K562 (cell line): ENCODE measurements at regions not wholly inside any gene's neighbourhood (a gene's known extent, or its start where the extent isn't known, plus 50 kb on each side); places are given as distances from the start of the nearest gene placed in this dataset.

ENCODE experiments used
- ATAC-seq: fragments of 200-7000 bp; cut with Tn5 transposase; 3 replicates; pipeline ENCODE4 v1.9.1; 2020; ENCODE audit warnings: moderate library complexity
- BruUV-seq: library from RNA; stranded (reverse); fragments of 400-500 nt; replicated peaks from 2 replicates; lab custom pipeline; 2021; lab: Mats Ljungman, UMichigan
- CTCF ChIA-PET: fragments of 300-600 bp; formaldehyde crosslinking; extraction: SDS; loops from one replicate; lab custom pipeline; 2021; ENCODE audit warnings: low intra/inter-chr PET ratio; lab: Yijun Ruan, JAX
- POLR2A ChIA-PET: fragments of 300-600, 350-650 bp; sonication (Branson Sonifier 250); formaldehyde crosslinking; extraction: SDS; loops from one replicate; lab custom pipeline; 2021; ENCODE audit warnings: antibody characterized with exemption, inconsistent platforms; lab: Yijun Ruan, JAX
- DNase-seq, 4 experiments: peaks; one replicate each; pipeline versions ENCODE4 v3.0.0 to v3.0.0-alpha.2; 2011 to 2018; ENCODE audit warnings: low spot score in 3 of 4, mixed read lengths in 3 of 4; ENCODE audit errors: extremely low read depth in 1 of 4
- FAIRE-seq: peaks from 2 replicates; lab custom pipeline; 2011; peaks lifted over from hg19 to GRCh38; lab: Jason Lieb, UNC
- H2AFZ ChIP-seq: 2 replicates; pipeline ENCODE4 v1.6.0; 2011; ENCODE audit warnings: low read depth, low read length, control low read depth, inconsistent platforms
- H3K27ac ChIP-seq: fragments of 200-600 bp; 3 replicates; pipeline ENCODE4 v1.8.0; 2011; ENCODE audit warnings: low read depth, mild to moderate bottlenecking, control low read depth, inconsistent platforms, low read length, moderate library complexity, mixed read lengths; ENCODE audit errors: extremely low read depth
- H3K27me3 ChIP-seq, 2 experiments: fragments of 300-600 bp in 1 of 2; 2 replicates in 1 of 2; 3 replicates in 1 of 2; pipeline versions ENCODE4 v1.6.0 to v1.8.0; 2011; ENCODE audit warnings: inconsistent platforms in 2 of 2, low read length in 2 of 2, mild to moderate bottlenecking in 1 of 2, mixed read lengths in 1 of 2, moderate library complexity in 1 of 2; ENCODE audit not compliant: control insufficient read depth in 2 of 2, insufficient read depth in 2 of 2
- H3K36me3 ChIP-seq: fragments of 300-600 bp; 3 replicates; pipeline ENCODE4 v1.8.0; 2011; ENCODE audit warnings: mild to moderate bottlenecking, low read length, inconsistent platforms; ENCODE audit not compliant: control insufficient read depth, insufficient read depth
- H3K4me1 ChIP-seq, 2 experiments: fragments of 200-600 bp in 1 of 2; replicated peaks in 1 of 2; 2 replicates in 1 of 2; 3 replicates in 1 of 2; pipeline versions ENCODE4 v1.5.1 to v1.8.0; 2011; ENCODE audit warnings: inconsistent platforms in 2 of 2, low read length in 2 of 2, mild to moderate bottlenecking in 1 of 2, mixed read lengths in 1 of 2, moderate library complexity in 1 of 2; ENCODE audit not compliant: control insufficient read depth in 2 of 2, insufficient read depth in 2 of 2
- H3K4me2 ChIP-seq: 2 replicates; pipeline ENCODE4 v1.6.1; 2011; ENCODE audit warnings: low read length, control low read depth, inconsistent platforms, mixed read lengths; ENCODE audit not compliant: insufficient read depth
- H3K4me3 ChIP-seq: fragments of 200-600 bp; sonication (generic), shearing (Covaris generic); 2 replicates; pipeline ENCODE4 v1.5.1; 2016; ENCODE audit warnings: control low read depth, inconsistent platforms
- H3K79me2 ChIP-seq: fragments of 200-600 bp; 3 replicates; pipeline ENCODE4 v1.8.0; 2011; ENCODE audit warnings: low read length, inconsistent platforms; ENCODE audit not compliant: control insufficient read depth, insufficient read depth
- H3K9ac ChIP-seq, 2 experiments: 2 replicates each; pipeline versions ENCODE4 v1.6.0 to v1.6.1; 2011; ENCODE audit warnings: low read depth in 2 of 2, low read length in 2 of 2, control low read depth in 1 of 2, inconsistent platforms in 1 of 2, mild to moderate bottlenecking in 1 of 2, mixed read lengths in 1 of 2; ENCODE audit not compliant: insufficient read depth in 1 of 2
- H3K9me1 ChIP-seq: one replicate; pipeline ENCODE4 v1.6.0; 2011; ENCODE audit warnings: inconsistent platforms, mild to moderate bottlenecking, low read length, moderate library complexity; ENCODE audit not compliant: control insufficient read depth, insufficient read depth
- H3K9me3 ChIP-seq: replicated peaks from 2 replicates; pipeline ENCODE4 v1.5.1; 2011; ENCODE audit warnings: low read depth, low read length, inconsistent platforms; ENCODE audit not compliant: control insufficient read depth, insufficient read depth
- H4K20me1 ChIP-seq: replicated peaks from 2 replicates; pipeline ENCODE4 v1.6.1; 2011; ENCODE audit warnings: low read length, inconsistent platforms, mixed read lengths; ENCODE audit not compliant: control insufficient read depth, insufficient read depth
- CEBPG ChIP-seq, 3 experiments: fragments of 200-800 bp in 1 of 3; sonication (Bioruptor generic) in 1 of 3; sonication (generic) in 1 of 3; formaldehyde crosslinking in 1 of 3; IDR thresholded peaks in 2 of 3; conservative IDR thresholded peaks in 1 of 3; 2 replicates each; pipeline versions ENCODE4 v1.6.1 to v1.8.0; 2016 to 2022; ENCODE audit warnings: missing compliant biosample characterization in 2 of 3, missing genetic modification characterization in 2 of 3, mild to moderate bottlenecking in 1 of 3, missing genetic modification reagents in 1 of 3
- MTF1 ChIP-seq: fragments of 250-450 bp; sonication (Bioruptor Pico); IDR thresholded peaks from 2 replicates; pipeline ENCODE4 v1.9.0; 2021; ENCODE audit warnings: moderate library complexity, mild to moderate bottlenecking, inconsistent platforms, borderline replicate concordance
- NELFE ChIP-seq: IDR thresholded peaks from 2 replicates; pipeline ENCODE4 v1.6.1; 2011; ENCODE audit warnings: mild to moderate bottlenecking; ENCODE audit not compliant: insufficient read depth, insufficient read length
- RFX7 ChIP-seq: fragments of 250-450 bp; sonication (Bioruptor Pico); IDR thresholded peaks from 2 replicates; pipeline ENCODE4 v1.5.1; 2021; ENCODE audit warnings: mild to moderate bottlenecking
- SUPT5H ChIP-seq: fragments of 450-650 bp; IDR thresholded peaks from 2 replicates; pipeline ENCODE4 v1.6.1; 2016
- WHSC1 ChIP-seq: IDR thresholded peaks from one replicate; pipeline ENCODE4 v1.6.1; 2012; ENCODE audit warnings: low read length, control low read depth, inconsistent platforms
- in situ Hi-C: fragments of 300-500 bp; cut with MboI; formaldehyde crosslinking; loops from 4 replicates; pipeline ENCODE4 v1.15.0; 2018; ENCODE audit warnings: inconsistent platforms, mixed read lengths
- intact Hi-C: fragments of 100-400 bp; cut with micrococcal nuclease; formaldehyde crosslinking; loops from 2 replicates; pipeline ENCODE4 v1.14.2; 2022
- TF ChIP-seq, protein P1 (sequence below): IDR thresholded peaks from 2 replicates; pipeline ENCODE4 v1.6.1; 2016; ENCODE audit warnings: missing genetic modification characterization, missing compliant biosample characterization
- TF ChIP-seq, protein P2 (sequence below), 2 experiments: fragments of 450-650 bp in 1 of 2; IDR thresholded peaks; 2 replicates each; pipeline ENCODE4 v1.6.1; 2011 to 2017; ENCODE audit warnings: low read depth in 2 of 2, antibody characterized with exemption in 1 of 2, borderline replicate concordance in 1 of 2, low read length in 1 of 2, mild to moderate bottlenecking in 1 of 2, mixed read lengths in 1 of 2; ENCODE audit not compliant: control insufficient read depth in 1 of 2
- TF ChIP-seq, protein P3 (sequence below): sonication (generic); IDR thresholded peaks from 2 replicates; pipeline ENCODE4 v1.6.1; 2016

GRCh38 chr4:124253080-124253479, 459.5 kb downstream of the ANKRD50 start:
- FAIRE-seq (no peak), ATAC-seq (no peak), DNase-seq (no peak)
- Histone ChIP-seq H3K4me3 (no peak overlapping the region), H3K27me3 (no peaks in the 10 kb centered on the region), H3K9ac (no peak overlapping the region), H2AFZ (no peak overlapping the region), H3K36me3 (no peaks in the 10 kb centered on the region), H3K4me1 (no peaks in the 10 kb centered on the region), H4K20me1 (no peaks in the 10 kb centered on the region), H3K9me1 (no peaks in the 10 kb centered on the region), H3K79me2 (no peaks in the 10 kb centered on the region), H3K27ac (no peak overlapping the region), H3K9me3 (no peaks in the 10 kb centered on the region; the same call in 1 of the 2 replicates), H3K4me2 (no peak overlapping the region)
- no TSS peak for BruUV-seq
- ChIA-PET CTCF (interaction anchor here (0.6 kb wide), 1 partner anchor 292 kb away, joined by 4 read pairs; no protein-coding TSS in a partner anchor), POLR2A (no interaction called here)
- TF ChIP-seq MTF1 (no peak), WHSC1 (no peak), CEBPG (CRISPR knock-in tag; IDR thresholded peaks at IDR 0.05) (no peak), CEBPG (tag; conservative IDR thresholded peaks at IDR 0.05 in 1 of 2, IDR thresholded peaks at IDR 0.05 in 1 of 2) (no peak), NELFE (no peak), RFX7 (CRISPR knock-in tag) (no peak), SUPT5H (no peak)
- TF ChIP-seq, protein P1, sequence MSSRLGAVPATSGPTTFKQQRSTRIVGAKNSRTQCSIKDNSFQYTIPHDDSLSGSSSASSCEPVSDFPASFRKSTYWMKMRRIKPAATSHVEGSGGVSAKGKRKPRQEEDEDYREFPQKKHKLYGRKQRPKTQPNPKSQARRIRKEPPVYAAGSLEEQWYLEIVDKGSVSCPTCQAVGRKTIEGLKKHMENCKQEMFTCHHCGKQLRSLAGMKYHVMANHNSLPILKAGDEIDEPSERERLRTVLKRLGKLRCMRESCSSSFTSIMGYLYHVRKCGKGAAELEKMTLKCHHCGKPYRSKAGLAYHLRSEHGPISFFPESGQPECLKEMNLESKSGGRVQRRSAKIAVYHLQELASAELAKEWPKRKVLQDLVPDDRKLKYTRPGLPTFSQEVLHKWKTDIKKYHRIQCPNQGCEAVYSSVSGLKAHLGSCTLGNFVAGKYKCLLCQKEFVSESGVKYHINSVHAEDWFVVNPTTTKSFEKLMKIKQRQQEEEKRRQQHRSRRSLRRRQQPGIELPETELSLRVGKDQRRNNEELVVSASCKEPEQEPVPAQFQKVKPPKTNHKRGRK (tag) = no peak
- TF ChIP-seq, protein P2, sequence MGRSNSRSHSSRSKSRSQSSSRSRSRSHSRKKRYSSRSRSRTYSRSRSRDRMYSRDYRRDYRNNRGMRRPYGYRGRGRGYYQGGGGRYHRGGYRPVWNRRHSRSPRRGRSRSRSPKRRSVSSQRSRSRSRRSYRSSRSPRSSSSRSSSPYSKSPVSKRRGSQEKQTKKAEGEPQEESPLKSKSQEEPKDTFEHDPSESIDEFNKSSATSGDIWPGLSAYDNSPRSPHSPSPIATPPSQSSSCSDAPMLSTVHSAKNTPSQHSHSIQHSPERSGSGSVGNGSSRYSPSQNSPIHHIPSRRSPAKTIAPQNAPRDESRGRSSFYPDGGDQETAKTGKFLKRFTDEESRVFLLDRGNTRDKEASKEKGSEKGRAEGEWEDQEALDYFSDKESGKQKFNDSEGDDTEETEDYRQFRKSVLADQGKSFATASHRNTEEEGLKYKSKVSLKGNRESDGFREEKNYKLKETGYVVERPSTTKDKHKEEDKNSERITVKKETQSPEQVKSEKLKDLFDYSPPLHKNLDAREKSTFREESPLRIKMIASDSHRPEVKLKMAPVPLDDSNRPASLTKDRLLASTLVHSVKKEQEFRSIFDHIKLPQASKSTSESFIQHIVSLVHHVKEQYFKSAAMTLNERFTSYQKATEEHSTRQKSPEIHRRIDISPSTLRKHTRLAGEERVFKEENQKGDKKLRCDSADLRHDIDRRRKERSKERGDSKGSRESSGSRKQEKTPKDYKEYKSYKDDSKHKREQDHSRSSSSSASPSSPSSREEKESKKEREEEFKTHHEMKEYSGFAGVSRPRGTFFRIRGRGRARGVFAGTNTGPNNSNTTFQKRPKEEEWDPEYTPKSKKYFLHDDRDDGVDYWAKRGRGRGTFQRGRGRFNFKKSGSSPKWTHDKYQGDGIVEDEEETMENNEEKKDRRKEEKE (IDR thresholded peaks at IDR 0.05; ENCODE audit: borderline replicate concordance in 1 of 2, control insufficient read depth in 1 of 2, low read depth in 2 of 2, low read length in 1 of 2) = no peak
- TF ChIP-seq, protein P3, sequence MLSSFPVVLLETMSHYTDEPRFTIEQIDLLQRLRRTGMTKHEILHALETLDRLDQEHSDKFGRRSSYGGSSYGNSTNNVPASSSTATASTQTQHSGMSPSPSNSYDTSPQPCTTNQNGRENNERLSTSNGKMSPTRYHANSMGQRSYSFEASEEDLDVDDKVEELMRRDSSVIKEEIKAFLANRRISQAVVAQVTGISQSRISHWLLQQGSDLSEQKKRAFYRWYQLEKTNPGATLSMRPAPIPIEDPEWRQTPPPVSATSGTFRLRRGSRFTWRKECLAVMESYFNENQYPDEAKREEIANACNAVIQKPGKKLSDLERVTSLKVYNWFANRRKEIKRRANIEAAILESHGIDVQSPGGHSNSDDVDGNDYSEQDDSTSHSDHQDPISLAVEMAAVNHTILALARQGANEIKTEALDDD = no peak
- in situ Hi-C loops (loop anchor here (25.0 kb wide), 1 partner anchor 891 kb away; no protein-coding TSS in a partner anchor), intact Hi-C loops (no loop called here)
